ENCODE measurements at regions not wholly inside any gene's neighbourhood (a gene's known extent, or its start where the extent isn't known, plus 50 kb on each side); places are given as distances from the start of the nearest gene placed in this dataset.

DNA sequence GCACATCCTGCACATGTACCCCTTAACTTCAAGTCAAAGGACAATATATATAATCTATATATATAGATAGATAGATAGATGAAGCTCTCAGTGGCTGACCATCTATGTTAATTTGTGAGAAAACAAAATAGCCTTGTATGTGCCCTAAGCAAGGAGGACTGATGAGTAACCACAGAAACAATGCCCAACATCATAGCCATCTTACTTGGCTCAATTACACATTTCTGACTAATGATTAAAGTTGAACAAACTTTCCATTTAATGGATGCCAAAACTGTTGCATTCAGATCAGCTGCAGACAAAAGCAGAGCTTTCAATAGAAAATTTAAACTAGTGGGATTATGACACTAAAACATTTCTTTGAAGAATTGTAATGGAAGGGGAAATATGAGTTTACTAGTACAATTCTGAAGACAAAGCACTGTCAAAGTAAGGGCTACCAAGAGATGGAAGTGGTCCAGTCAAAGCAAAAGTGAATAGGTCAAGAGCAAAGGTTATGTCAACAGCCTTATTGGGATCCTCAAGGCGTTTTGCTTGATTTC is 1188.2 kb upstream of the RAG2 start:
- Mint-ChIP-seq H3K36me3 (ENCODE audit: low read depth) (no peaks in the 10 kb centered on the region), H3K9me3 (peaks cover 20% of the 10 kb centered on the region), H3K27me3 (no peaks in the 10 kb centered on the region), H3K4me1 (no peaks in the 10 kb centered on the region), H3K4me3 (no peak overlapping the region), H3K27ac (no peak overlapping the region)
- ChIA-PET CTCF (no interaction called here), POLR2A (no interaction called here)
- no peak for DNase-seq

GRCh38 chr11:37774441-37774840 is 1176.4 kb upstream of the RAG2 start:
- Mint-ChIP-seq H3K4me1 (no peaks in the 10 kb centered on the region), H3K27me3 (no peaks in the 10 kb centered on the region), H3K36me3 (ENCODE audit: low read depth) (no peaks in the 10 kb centered on the region), H3K27ac (no peak overlapping the region), H3K4me3 (no peak overlapping the region), H3K9me3 (peaks cover 6% of the 10 kb centered on the region)
- no peak for DNase-seq
- ChIA-PET POLR2A (no interaction called here), CTCF (no interaction called here)

DNA sequence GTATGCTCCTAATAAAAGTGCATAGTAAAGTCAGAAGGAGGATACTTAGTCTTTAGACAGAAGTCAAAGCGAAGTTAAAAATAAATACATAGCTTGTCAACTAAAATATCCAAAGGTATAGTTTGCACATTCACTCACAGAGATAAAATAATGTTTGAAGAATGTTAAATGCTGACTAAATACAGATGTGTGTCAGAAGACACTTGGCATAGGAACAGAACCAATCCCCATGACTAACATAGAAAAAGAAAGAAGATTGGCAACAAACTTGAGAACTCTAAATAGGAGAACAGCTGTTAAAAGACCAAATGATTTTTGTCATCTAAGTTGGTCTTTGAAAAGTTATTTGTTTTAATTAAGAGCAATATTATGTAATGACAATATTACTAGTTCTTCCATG is 1172.1 kb upstream of the RAG2 start:
- CTCF ChIA-PET: no interaction called here

DNA sequence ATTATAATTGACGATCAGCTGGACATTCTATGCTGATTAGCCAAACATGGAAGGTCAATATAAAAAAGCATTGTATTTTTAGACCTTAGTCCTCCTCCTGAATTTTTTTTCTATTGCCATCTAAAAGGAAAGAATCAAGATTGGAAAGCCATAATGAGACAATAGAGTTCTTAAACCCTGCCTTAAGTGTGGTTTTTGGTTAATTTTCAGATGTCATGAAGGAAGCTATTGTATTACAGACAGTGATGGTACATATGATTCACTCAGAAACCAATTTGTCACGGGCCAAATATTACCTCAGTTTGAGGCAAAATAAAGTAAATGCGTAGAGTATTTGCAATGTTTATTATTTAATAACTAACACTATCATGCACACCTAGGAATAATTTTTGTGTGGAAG is 1164.0 kb upstream of the RAG2 start:
- POLR2A ChIA-PET: no interaction called here
- no peaks in the 10 kb centered on the region for H3K36me3 Mint-ChIP-seq (ENCODE audit: low read depth)
- peaks cover 2% of the 10 kb centered on the region for H3K9me3 Mint-ChIP-seq
- H3K27me3 Mint-ChIP-seq: no peaks in the 10 kb centered on the region
- no peaks in the 10 kb centered on the region for H3K4me1 Mint-ChIP-seq
- DNase-seq: no peak
- CTCF ChIA-PET: no interaction called here
- H3K4me3 Mint-ChIP-seq: no peak overlapping the region
- no peak overlapping the region for H3K27ac Mint-ChIP-seq

More for the DNA sequence above, 1172.1 kb upstream of the RAG2 start:
- POLR2A ChIA-PET: no interaction called here
- H3K4me3 Mint-ChIP-seq: no peak overlapping the region
- H3K36me3 Mint-ChIP-seq (ENCODE audit: low read depth): no peaks in the 10 kb centered on the region
- no peak for DNase-seq
- peaks cover 6% of the 10 kb centered on the region for H3K9me3 Mint-ChIP-seq
- no peaks in the 10 kb centered on the region for H3K4me1 Mint-ChIP-seq
- H3K27me3 Mint-ChIP-seq: no peaks in the 10 kb centered on the region
- no peak overlapping the region for H3K27ac Mint-ChIP-seq

GRCh38 chr11:37755521-37755920 is 1157.5 kb upstream of the RAG2 start:
- ChIA-PET CTCF (no interaction called here), POLR2A (no interaction called here)
- Mint-ChIP-seq H3K27ac (no peak overlapping the region), H3K9me3 (peaks cover 3% of the 10 kb centered on the region), H3K36me3 (ENCODE audit: low read depth) (no peaks in the 10 kb centered on the region), H3K27me3 (no peaks in the 10 kb centered on the region), H3K4me3 (no peak overlapping the region), H3K4me1 (no peaks in the 10 kb centered on the region)
- no peak for DNase-seq

- CTCF ChIA-PET: no interaction called here
- Mint-ChIP-seq H3K4me1 (no peaks in the 10 kb centered on the region), H3K9me3 (peaks cover 6% of the 10 kb centered on the region), H3K27ac (no peak overlapping the region), H3K36me3 (ENCODE audit: low read depth) (no peaks in the 10 kb centered on the region), H3K4me3 (no peak overlapping the region), H3K27me3 (no peaks in the 10 kb centered on the region)
- POLR2A ChIA-PET: no interaction called here
- DNase-seq: no peak
These were observed 1150.6 kb upstream of the RAG2 start for GRCh38 chr11:37748641-37749040.

DNA sequence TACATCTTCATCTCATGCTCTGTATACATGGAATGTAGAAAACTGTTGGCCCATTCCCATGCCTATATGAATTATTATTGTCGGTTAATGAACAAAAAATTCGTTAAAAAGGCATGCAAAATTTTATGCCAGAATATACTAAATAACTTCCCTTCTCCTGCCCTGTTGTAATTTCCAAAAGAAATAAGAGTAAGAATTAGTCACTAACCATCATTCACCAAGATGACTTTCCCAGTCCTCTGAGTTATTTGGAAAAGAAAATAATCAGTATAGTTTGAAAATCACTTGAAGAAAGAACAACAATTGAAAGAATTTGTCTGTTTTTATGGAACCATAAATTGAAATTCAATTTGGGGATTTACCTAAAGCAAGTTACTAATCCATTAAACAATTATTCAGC is 1149.1 kb upstream of the RAG2 start:
- ChIA-PET POLR2A (no interaction called here), CTCF (no interaction called here)
- Mint-ChIP-seq H3K36me3 (ENCODE audit: low read depth) (no peaks in the 10 kb centered on the region), H3K4me1 (no peaks in the 10 kb centered on the region), H3K4me3 (no peak overlapping the region), H3K9me3 (peaks cover 6% of the 10 kb centered on the region), H3K27ac (no peak overlapping the region), H3K27me3 (no peaks in the 10 kb centered on the region)
- DNase-seq: no peak

DNA sequence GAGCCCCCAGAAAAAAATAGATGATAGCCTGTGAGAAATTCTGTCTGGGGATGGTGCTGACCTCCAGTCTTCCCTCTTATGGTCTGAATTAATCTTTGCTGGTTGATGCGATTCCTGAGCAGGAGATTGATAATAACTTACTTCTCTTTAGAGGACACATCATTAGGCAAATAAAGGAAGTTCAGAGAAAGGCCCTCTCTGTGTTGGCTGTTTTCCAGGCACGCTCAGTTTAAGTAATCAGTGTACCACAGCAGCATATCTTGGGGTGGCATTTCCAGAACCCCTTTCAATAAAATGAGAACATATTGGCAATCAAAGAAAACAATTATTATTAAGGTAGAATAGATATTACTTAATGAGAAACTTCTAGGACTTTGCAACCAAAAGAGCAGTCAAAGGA is 1129.3 kb upstream of the RAG2 start:
- ChIA-PET CTCF (no interaction called here), POLR2A (no interaction called here)
- Mint-ChIP-seq H3K36me3 (ENCODE audit: low read depth) (no peaks in the 10 kb centered on the region), H3K27ac (no peak overlapping the region), H3K27me3 (no peaks in the 10 kb centered on the region), H3K4me3 (no peak overlapping the region), H3K9me3 (no peaks in the 10 kb centered on the region), H3K4me1 (no peaks in the 10 kb centered on the region)
- DNase-seq: no peak

DNA sequence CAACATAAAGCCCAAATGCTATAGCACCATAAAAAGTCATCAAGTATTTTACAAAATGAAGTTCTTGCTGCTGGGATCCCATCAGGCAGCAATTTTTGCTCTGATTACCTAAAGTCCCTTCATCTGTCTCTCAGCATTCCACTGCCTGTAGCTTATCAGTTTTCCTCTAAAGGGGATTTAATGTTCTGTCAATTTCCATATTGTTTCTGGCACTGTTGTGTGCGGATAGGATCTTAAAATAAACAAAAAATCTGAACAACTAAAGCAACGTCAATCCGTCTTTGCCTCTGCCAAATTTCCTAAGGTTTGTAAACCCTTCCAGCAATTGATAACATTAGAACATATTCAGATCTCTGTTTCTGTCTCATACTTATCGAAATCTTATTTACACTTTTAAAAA is 1126.3 kb upstream of the RAG2 start:
- Mint-ChIP-seq H3K27me3 (no peaks in the 10 kb centered on the region), H3K9me3 (no peaks in the 10 kb centered on the region), H3K27ac (no peak overlapping the region), H3K36me3 (ENCODE audit: low read depth) (no peaks in the 10 kb centered on the region), H3K4me1 (no peaks in the 10 kb centered on the region), H3K4me3 (no peak overlapping the region)
- no peak for DNase-seq
- CTCF ChIA-PET: no interaction called here
- POLR2A ChIA-PET: no interaction called here

- H3K4me1 Mint-ChIP-seq: no peaks in the 10 kb centered on the region
- ChIA-PET CTCF (no interaction called here), POLR2A (no interaction called here)
- no peaks in the 10 kb centered on the region for H3K27me3 Mint-ChIP-seq
- no peak for DNase-seq
- peaks cover 4% of the 10 kb centered on the region for H3K9me3 Mint-ChIP-seq
- no peaks in the 10 kb centered on the region for H3K36me3 Mint-ChIP-seq (ENCODE audit: low read depth)
- no peak overlapping the region for H3K4me3 Mint-ChIP-seq
- H3K27ac Mint-ChIP-seq: no peak overlapping the region
These were observed 1123.4 kb upstream of the RAG2 start for GRCh38 chr11:37721485-37721884.

- DNase-seq: no peak
- CTCF ChIA-PET: no interaction called here
- no peak overlapping the region for H3K27ac Mint-ChIP-seq
These were observed 1120.5 kb upstream of the RAG2 start for GRCh38 chr11:37718431-37718999.

DNA sequence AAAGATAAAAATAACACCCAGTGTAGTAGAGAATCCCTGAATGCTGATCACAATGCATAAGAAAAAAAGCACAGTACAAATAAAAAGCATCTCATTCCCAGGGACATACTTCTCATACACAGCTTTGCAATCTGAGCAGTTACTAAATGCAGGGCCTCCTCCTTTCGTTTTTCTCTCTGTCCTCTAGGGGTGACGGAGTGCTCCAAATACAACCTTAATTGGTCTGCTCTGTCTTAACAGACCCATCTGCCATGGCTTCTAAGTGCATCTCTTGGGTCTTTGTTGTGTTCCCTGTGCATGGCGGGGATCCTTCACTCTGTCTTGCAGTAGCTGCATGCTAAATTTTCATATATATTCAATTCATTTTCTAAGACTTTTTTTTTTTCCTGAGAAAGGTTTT is 1114.2 kb upstream of the RAG2 start:
- DNase-seq: no peak
- no peaks in the 10 kb centered on the region for H3K4me1 Mint-ChIP-seq
- no peaks in the 10 kb centered on the region for H3K27me3 Mint-ChIP-seq
- no peak overlapping the region for H3K27ac Mint-ChIP-seq
- no peaks in the 10 kb centered on the region for H3K9me3 Mint-ChIP-seq
- ChIA-PET POLR2A (no interaction called here), CTCF (no interaction called here)
- H3K4me3 Mint-ChIP-seq: no peak overlapping the region
- no peaks in the 10 kb centered on the region for H3K36me3 Mint-ChIP-seq (ENCODE audit: low read depth)

More at GRCh38 chr11:37718431-37718999, 1120.5 kb upstream of the RAG2 start:
- Mint-ChIP-seq H3K9me3 (peaks cover 4% of the 10 kb centered on the region), H3K4me1 (no peaks in the 10 kb centered on the region), H3K27me3 (no peaks in the 10 kb centered on the region), H3K36me3 (ENCODE audit: low read depth) (no peaks in the 10 kb centered on the region), H3K4me3 (no peak overlapping the region)
- POLR2A ChIA-PET: no interaction called here

- Mint-ChIP-seq H3K9me3 (peaks cover 2% of the 10 kb centered on the region), H3K4me3 (no peak overlapping the region), H3K36me3 (ENCODE audit: low read depth) (no peaks in the 10 kb centered on the region), H3K4me1 (no peaks in the 10 kb centered on the region), H3K27me3 (no peaks in the 10 kb centered on the region), H3K27ac (no peak overlapping the region)
- ChIA-PET CTCF (no interaction called here), POLR2A (no interaction called here)
- no peak for DNase-seq
These were observed 1112.0 kb upstream of the RAG2 start for GRCh38 chr11:37710031-37710430.

DNA sequence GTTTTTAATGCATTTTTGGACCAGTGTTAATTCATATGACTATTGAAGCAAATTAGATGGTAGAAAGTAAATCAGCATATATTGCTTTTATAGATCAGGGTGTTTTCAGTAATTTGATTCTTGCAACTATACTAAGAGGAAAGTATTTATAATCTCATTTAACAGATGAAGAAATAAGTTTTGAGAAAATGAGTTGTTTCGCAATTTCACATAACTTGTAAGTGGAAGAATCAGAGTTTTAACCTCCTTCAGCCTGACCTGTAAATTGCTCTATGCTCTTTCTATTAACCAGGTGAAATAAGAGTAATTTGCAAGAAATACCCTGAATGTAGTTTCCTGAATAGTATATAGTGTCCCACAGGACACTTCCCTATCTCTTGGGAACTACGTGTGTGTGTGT is 1106.8 kb upstream of the RAG2 start:
- CTCF ChIA-PET: no interaction called here
- Mint-ChIP-seq H3K27me3 (no peaks in the 10 kb centered on the region), H3K27ac (no peak overlapping the region), H3K36me3 (ENCODE audit: low read depth) (no peaks in the 10 kb centered on the region), H3K9me3 (peaks cover 6% of the 10 kb centered on the region), H3K4me1 (no peaks in the 10 kb centered on the region), H3K4me3 (no peak overlapping the region)
- DNase-seq: no peak
- POLR2A ChIA-PET: no interaction called here
